HCT116 (cell line): ENCODE measurements at regions not wholly inside any gene's neighbourhood (a gene's known extent, or its start where the extent isn't known, plus 50 kb on each side); places are given as distances from the start of the nearest gene placed in this dataset.

Experiments used
- ATF3 ChIP-seq: IDR thresholded peaks from 2 replicates; pipeline ENCODE4 v1.6.1; 2012
- CTCF ChIP-seq, 3 experiments: fragments of 200-600 bp in 1 of 3; sonication (generic) in 1 of 3; IDR thresholded peaks in 2 of 3; conservative IDR thresholded peaks in 1 of 3; 2 replicates each; pipeline ENCODE4 v1.5.1; 2012 to 2017; ENCODE audit warnings: low read depth in 2 of 3, low read length in 2 of 3, antibody characterized with exemption in 1 of 3, borderline replicate concordance in 1 of 3, control low read depth in 1 of 3, mild to moderate bottlenecking in 1 of 3, mixed read lengths in 1 of 3, mixed run types in 1 of 3, moderate library complexity in 1 of 3; ENCODE audit not compliant: insufficient read depth in 1 of 3
- EGR1 ChIP-seq: IDR thresholded peaks from 2 replicates; pipeline ENCODE4 v1.6.1; 2012; ENCODE audit warnings: low read depth
- EZH2 ChIP-seq: fragments of 200-600 bp; sonication (generic); IDR thresholded peaks from 2 replicates; pipeline ENCODE4 v1.6.1; 2017; ENCODE audit warnings: antibody characterized with exemption, mixed run types
- POLR2A ChIP-seq: IDR thresholded peaks from 2 replicates; pipeline ENCODE4 v1.7.0; 2011; ENCODE audit warnings: borderline replicate concordance; ENCODE audit not compliant: insufficient read depth, insufficient read length; ENCODE audit errors: extremely low read depth
- POLR2AphosphoS5 ChIP-seq: IDR thresholded peaks from 2 replicates; pipeline ENCODE4 v1.6.1; 2011; ENCODE audit warnings: mild to moderate bottlenecking, low read depth, low read length, moderate library complexity
- REST ChIP-seq: IDR thresholded peaks from 2 replicates; pipeline ENCODE4 v1.6.1; 2012; ENCODE audit warnings: low read depth
- SIN3A ChIP-seq: IDR thresholded peaks from 2 replicates; pipeline ENCODE4 v1.6.1; 2012; ENCODE audit warnings: low read depth
- SRF ChIP-seq: IDR thresholded peaks from 2 replicates; pipeline ENCODE4 v1.6.1; 2012; ENCODE audit warnings: low read depth
- ZNF274 ChIP-seq: fragments of 200-500 bp; sonication (Bioruptor generic); IDR thresholded peaks from 2 replicates; pipeline ENCODE4 v1.6.1; 2014; ENCODE audit warnings: mild to moderate bottlenecking, low read depth, low read length, inconsistent platforms

GRCh38 chr5:75952963-75953362, 130.2 kb upstream of the SV2C start:
- TF ChIP-seq SIN3A (no peak), POLR2A (no peak), CTCF (IDR thresholded peaks at IDR 0.05 in 2 of 3, conservative IDR thresholded peaks at IDR 0.05 in 1 of 3; ENCODE audit: borderline replicate concordance in 1 of 3, insufficient read depth in 1 of 3, low read depth in 2 of 3, low read length in 2 of 3) (no peak), EGR1 (no peak), ATF3 (no peak), EZH2 (no peak), SRF (no peak), ZNF274 (no peak), POLR2AphosphoS5 (no peak), REST (no peak)
